GM18520 (cell line): ENCODE measurements at regions not wholly inside any gene's neighbourhood (a gene's known extent, or its start where the extent isn't known, plus 50 kb on each side); places are given as distances from the start of the nearest gene placed in this dataset.
"Not testable (repeated sequence)": the region's sequence is repeated elsewhere in the genome, so short reads cannot be mapped to it uniquely, and the experiment has no call there.

Experiments
- ATAC-seq: cut with Tn5 transposase; IDR thresholded peaks from one replicate; pipeline ENCODE4 v1.9.1; 2021; ENCODE audit not compliant: unreplicated experiment

- ATAC-seq = no peak
Measured at GRCh38 chr4:128457726-128458125, 170.1 kb upstream of the PGRMC2 start.

GRCh38 chr4:128456171-128456570 is 168.6 kb upstream of the PGRMC2 start:
- no peak for ATAC-seq

- no peak for ATAC-seq
Measured at GRCh38 chr4:128455480-128455879, 167.9 kb upstream of the PGRMC2 start.

- no peak for ATAC-seq
Measured at GRCh38 chr4:128454881-128455280, 167.3 kb upstream of the PGRMC2 start.

- ATAC-seq = peak; percentile 89
Measured at GRCh38 chr4:128454281-128454871, 166.8 kb upstream of the PGRMC2 start.

- ATAC-seq = no peak
Measured at GRCh38 chr4:128452415-128452814, 164.8 kb upstream of the PGRMC2 start.

- ATAC-seq = no peak
Measured at GRCh38 chr4:128451270-128451905, 163.8 kb upstream of the PGRMC2 start.

GRCh38 chr4:128450326-128451120 is 162.9 kb upstream of the PGRMC2 start:
- no peak for ATAC-seq

- ATAC-seq = no peak
Measured at GRCh38 chr4:128449251-128449650, 161.6 kb upstream of the PGRMC2 start.

- ATAC-seq = no peak
Measured at GRCh38 chr4:128444544-128445302, 157.1 kb upstream of the PGRMC2 start.

- ATAC-seq = no peak
Measured at GRCh38 chr4:128440923-128441322, 153.3 kb upstream of the PGRMC2 start.

GRCh38 chr4:128437023-128437422 is 149.4 kb upstream of the PGRMC2 start:
- ATAC-seq = not testable (repeated sequence)

- ATAC-seq = not testable (repeated sequence)
Measured at GRCh38 chr4:128429023-128429613, 141.5 kb upstream of the PGRMC2 start.

GRCh38 chr4:128428397-128428796 is 140.8 kb upstream of the PGRMC2 start:
- no peak for ATAC-seq

- no peak for ATAC-seq
Measured at GRCh38 chr4:128427832-128428366, 140.3 kb upstream of the PGRMC2 start.

GRCh38 chr4:128424527-128425497 is 137.2 kb upstream of the PGRMC2 start:
- ATAC-seq = no peak

- not testable (repeated sequence) for ATAC-seq
Measured at GRCh38 chr4:128422296-128422695, 134.7 kb upstream of the PGRMC2 start.

GRCh38 chr4:128416921-128417320 is 129.3 kb upstream of the PGRMC2 start:
- no peak for ATAC-seq

GRCh38 chr4:128410037-128410436 is 122.4 kb upstream of the PGRMC2 start:
- no peak for ATAC-seq

GRCh38 chr4:128403586-128403985 is 116.0 kb upstream of the PGRMC2 start:
- ATAC-seq = no peak
